ENCODE measurements at regions not wholly inside any gene's neighbourhood (a gene's known extent, or its start where the extent isn't known, plus 50 kb on each side); places are given as distances from the start of the nearest gene placed in this dataset.
"Not testable (repeated sequence)": the region's sequence is repeated elsewhere in the genome, so short reads cannot be mapped to it uniquely, and the experiment has no call there.

- Histone ChIP-seq H3K36me3 (no peaks in the 10 kb centered on the region), H3K4me1 (peaks cover 0 to 17% (median 7%) of the 10 kb centered on the region in 4 donors), H3K27me3 (no peaks in the 10 kb centered on the region), H3K9me3 (no peaks in the 10 kb centered on the region), H3K27ac (no peak overlapping the region), H3K4me3 (no peak overlapping the region)
- intact Hi-C loops (cut with DNase I; ENCODE audit: low total_unique reads): no loop called here
- no peak for DNase-seq
- TF ChIP-seq CTCF (IDR thresholded peaks at IDR 0.05) (no peak), POLR2AphosphoS5 (IDR thresholded peaks at IDR 0.05) (no peak), EP300 (IDR thresholded peaks at IDR 0.05) (no peak), POLR2A (IDR thresholded peaks at IDR 0.05) (no peak)
Measured at GRCh38 chr5:60535198-60535597, 164.8 kb downstream of the DEPDC1B start.

GRCh38 chr5:60533789-60534188 lies 166.2 kb downstream of the DEPDC1B start:
- WGBS, 5 donors: 76 to 82% (median 81%) methylated on average over 4 of the region's 4 CpGs
- intact Hi-C loops (cut with DNase I; ENCODE audit: low total_unique reads): no loop called here
- no peak for TF ChIP-seq EP300 (IDR thresholded peaks at IDR 0.05)
- TF ChIP-seq POLR2A (IDR thresholded peaks at IDR 0.05): no peak
- TF ChIP-seq CTCF (IDR thresholded peaks at IDR 0.05): no peak
- no peak for TF ChIP-seq POLR2AphosphoS5 (IDR thresholded peaks at IDR 0.05)
- H3K4me1 ChIP-seq: peaks cover 0 to 6% (median under 1%) of the 10 kb centered on the region in 4 donors
- H3K36me3 ChIP-seq: no peaks in the 10 kb centered on the region
- H3K4me3 ChIP-seq: no peak overlapping the region
- no peak for DNase-seq
- no peaks in the 10 kb centered on the region for H3K27me3 ChIP-seq
- H3K9me3 ChIP-seq: no peaks in the 10 kb centered on the region
- H3K27ac ChIP-seq: no peak overlapping the region

- H3K36me3 ChIP-seq; DNase-seq; H3K27ac ChIP-seq; H3K9me3 ChIP-seq; H3K4me1 ChIP-seq; H3K4me3 ChIP-seq; H3K27me3 ChIP-seq; intact Hi-C loops (cut with DNase I; ENCODE audit: low total_unique reads): not testable (repeated sequence)
- WGBS, 5 donors: 91 to 95% (median 92%) methylated on average over 5 of the region's 5 CpGs
Measured at GRCh38 chr5:60532796-60533195, 167.2 kb downstream of the DEPDC1B start.

GRCh38 chr5:60530144-60530848 lies 169.7 kb downstream of the DEPDC1B start:
- H3K27me3 ChIP-seq; H3K9me3 ChIP-seq; H3K27ac ChIP-seq; DNase-seq; H3K4me1 ChIP-seq; intact Hi-C loops (cut with DNase I; ENCODE audit: low total_unique reads); H3K4me3 ChIP-seq; H3K36me3 ChIP-seq: not testable (repeated sequence)
- 92 to 98% (median 96%) methylated on average over 22 to 32 of the region's 32 CpGs for WGBS, 5 donors

GRCh38 chr5:60529001-60529400 lies 171.0 kb downstream of the DEPDC1B start:
- Histone ChIP-seq H3K9me3 (no peaks in the 10 kb centered on the region), H3K4me3 (no peak overlapping the region), H3K36me3 (no peaks in the 10 kb centered on the region), H3K27me3 (no peaks in the 10 kb centered on the region), H3K27ac (no peak overlapping the region), H3K4me1 (peaks cover 0 to 6% (median 0%) of the 10 kb centered on the region in 4 donors)
- 50 to 79% (median 73%) methylated on average over 2 of the region's 2 CpGs for WGBS, 5 donors
- no peak for DNase-seq
- intact Hi-C loops (cut with DNase I; ENCODE audit: low total_unique reads): no loop called here
- TF ChIP-seq EP300 (IDR thresholded peaks at IDR 0.05) (no peak), POLR2A (IDR thresholded peaks at IDR 0.05) (no peak), CTCF (IDR thresholded peaks at IDR 0.05) (no peak), POLR2AphosphoS5 (IDR thresholded peaks at IDR 0.05) (no peak)
